Activated CD4-positive, alpha-beta T cell treated with anti-CD3 and anti-CD28 coated beads, Interleukin-2, Interleukin-4, amounts not matched to agents 100 ng/mL and 50 ng/mL, durations not matched to agents 16 hours and 8 hours (primary cell): ENCODE measurements at regions not wholly inside any gene's neighbourhood (a gene's known extent, or its start where the extent isn't known, plus 50 kb on each side); places are given as distances from the start of the nearest gene placed in this dataset.
"Not testable (repeated sequence)": the region's sequence is repeated elsewhere in the genome, so short reads cannot be mapped to it uniquely, and the experiment has no call there.

ENCODE experiments used
- DNase-seq: peaks from one replicate; pipeline ENCODE4 v3.0.0-alpha.2; 2020; ENCODE audit warnings: low spot score

- DNase-seq, result no peak
Observed at GRCh38 chr18:64407606-64408005, 258.7 kb upstream of the LINC00305 start.

GRCh38 chr18:64405161-64405560 lies 256.3 kb upstream of the LINC00305 start:
- no peak for DNase-seq

DNA sequence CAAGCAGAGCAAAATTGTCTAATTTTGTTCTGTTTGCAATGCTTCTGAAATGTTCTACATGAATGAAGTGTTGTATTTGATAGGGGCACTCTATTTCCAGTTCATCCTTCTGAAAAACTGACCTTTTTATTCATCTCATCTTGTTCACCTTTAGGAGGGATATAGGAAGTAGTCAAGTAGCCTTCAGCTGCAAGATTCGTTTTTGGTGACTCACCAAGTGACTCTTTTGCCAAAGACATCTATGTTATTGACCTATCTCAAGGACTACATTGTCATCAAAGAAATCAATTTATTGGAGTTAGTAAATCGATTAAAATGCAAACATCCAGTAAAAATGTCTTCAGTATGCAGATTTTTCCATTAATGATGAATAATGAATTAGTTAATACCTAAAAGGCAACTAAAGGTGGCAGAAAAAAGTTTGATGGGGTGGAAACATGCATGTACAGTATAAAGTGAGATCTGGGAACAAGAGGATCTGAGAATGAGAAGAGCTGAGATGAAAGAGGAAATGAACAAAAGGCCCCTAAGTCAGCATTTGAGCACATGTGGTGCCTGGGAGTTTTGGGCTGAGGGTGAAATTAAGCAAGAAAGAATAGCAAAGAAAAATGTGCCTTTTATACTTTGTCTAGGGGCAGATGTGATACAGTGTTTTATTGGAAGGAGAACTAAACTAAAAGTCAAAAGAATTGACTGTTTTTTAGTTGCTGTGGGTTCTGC lies 255.1 kb upstream of the LINC00305 start:
- DNase-seq, result no peak

GRCh38 chr18:64402636-64403035 lies 253.7 kb upstream of the LINC00305 start:
- DNase-seq, result no peak

GRCh38 chr18:64401268-64402060 lies 252.6 kb upstream of the LINC00305 start:
- DNase-seq, result no peak

DNA sequence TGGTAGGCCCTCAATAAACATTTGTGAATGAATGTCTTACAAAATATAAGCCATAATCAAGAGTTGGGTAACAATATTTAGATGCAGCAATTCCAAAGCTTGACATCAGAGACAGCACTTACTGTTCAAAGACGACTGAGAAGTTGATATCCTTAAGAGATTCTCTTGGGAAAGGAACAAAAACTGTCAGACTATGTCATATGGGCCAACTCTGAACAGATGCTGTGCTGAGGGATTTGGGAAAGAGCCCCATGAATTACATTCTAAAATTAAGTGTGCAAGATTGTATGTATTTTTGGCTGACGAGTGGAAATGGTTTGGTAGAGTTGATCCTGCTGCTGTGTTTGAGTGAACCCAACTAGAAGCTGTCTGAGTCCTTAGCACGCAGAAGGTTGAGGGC lies 250.7 kb upstream of the LINC00305 start:
- DNase-seq, result no peak

DNA sequence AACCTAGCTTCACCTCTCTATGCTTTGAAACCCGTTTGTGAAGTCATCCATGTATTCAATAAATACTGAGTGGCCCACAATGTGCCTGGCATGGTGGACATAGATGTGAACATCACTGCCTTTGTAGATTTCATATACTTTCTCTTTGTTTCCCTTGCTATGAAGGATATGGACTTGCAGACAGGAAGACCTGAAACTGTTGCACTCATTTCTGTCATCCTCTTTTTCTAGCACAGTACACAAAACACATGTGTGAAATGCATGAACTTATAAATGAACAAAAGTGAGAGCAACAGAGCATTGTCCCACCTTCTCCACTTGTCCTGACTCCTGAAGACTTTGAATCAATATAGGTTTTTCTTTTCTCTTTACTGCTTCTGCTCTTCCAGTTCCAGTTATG lies 249.4 kb upstream of the LINC00305 start:
- DNase-seq, result no peak

GRCh38 chr18:64392202-64392601 lies 243.3 kb upstream of the LINC00305 start:
- no peak for DNase-seq

DNA sequence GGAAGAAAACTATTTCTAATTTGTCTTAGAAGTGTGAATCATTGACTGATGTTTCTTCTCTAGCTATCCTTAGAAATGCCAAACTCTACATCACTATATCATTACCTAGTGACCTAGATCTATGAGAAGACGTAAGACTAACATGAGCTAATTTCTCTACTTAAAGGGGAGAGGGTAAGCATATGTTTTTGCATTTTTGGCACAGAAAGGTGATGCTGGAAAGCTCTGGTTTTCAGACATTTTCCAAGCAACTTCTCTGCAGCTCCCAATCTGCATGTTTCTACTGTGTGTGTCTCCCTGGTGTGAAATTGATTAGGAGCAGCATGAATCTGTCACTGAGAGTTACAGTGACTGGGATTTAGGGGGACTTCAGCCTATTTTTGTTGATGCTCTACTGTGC lies 235.2 kb upstream of the LINC00305 start:
- DNase-seq, result no peak

- no peak for DNase-seq
Observed at GRCh38 chr18:64380117-64380516, 231.2 kb upstream of the LINC00305 start.

GRCh38 chr18:64379662-64380061 lies 230.8 kb upstream of the LINC00305 start:
- no peak for DNase-seq

DNA sequence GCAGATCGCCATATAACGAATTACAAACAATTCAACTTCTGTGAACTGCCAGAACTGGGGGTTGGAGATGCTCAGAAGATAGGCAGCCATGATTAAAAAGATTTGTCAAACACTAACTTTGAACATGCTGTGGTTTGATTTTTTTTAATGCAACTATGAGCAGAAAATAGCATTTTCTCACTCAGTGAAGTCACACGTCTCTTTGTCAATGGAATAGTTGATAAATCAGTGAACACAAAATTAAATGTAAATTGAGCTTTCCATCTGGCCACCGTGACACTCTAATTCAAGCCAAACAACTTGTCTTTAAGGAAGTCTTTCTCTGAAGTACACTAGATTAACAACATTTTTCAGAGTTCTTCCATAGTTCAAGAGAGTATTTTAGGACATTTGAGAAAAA lies 228.6 kb upstream of the LINC00305 start:
- no peak for DNase-seq

GRCh38 chr18:64372850-64373249 lies 224.0 kb upstream of the LINC00305 start:
- no peak for DNase-seq

DNA sequence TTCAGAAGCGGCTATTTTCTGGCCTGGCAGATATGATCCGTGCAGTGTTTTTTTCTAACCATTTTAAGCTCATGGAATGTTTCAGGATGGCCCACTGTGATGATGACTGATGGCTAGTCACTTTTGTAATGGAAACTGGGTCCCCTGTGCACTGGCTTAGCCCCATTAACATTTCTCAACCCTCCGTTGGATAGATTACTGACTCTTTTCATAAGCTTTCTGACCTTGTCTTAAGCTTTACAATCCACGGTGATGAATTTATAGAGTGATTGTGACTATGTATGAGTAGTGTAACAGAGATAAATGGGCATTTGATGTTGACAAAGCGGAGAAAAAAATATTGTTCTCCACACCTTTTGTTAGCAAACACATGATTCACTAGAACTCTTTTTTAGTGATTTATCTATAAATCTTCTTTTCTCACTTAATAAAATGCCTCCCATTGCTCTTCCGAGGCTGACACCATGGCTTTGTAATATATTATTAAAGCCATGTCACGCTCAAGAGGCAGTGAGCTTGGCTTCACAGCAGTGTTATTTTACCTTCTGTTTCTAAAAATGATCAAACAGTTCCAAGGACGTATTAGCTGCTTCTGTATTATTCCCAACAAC lies 221.0 kb upstream of the LINC00305 start:
- not testable (repeated sequence) for DNase-seq

- DNase-seq, result peak; percentile 4
Observed at GRCh38 chr18:64365106-64365505, 216.2 kb upstream of the LINC00305 start.

DNA sequence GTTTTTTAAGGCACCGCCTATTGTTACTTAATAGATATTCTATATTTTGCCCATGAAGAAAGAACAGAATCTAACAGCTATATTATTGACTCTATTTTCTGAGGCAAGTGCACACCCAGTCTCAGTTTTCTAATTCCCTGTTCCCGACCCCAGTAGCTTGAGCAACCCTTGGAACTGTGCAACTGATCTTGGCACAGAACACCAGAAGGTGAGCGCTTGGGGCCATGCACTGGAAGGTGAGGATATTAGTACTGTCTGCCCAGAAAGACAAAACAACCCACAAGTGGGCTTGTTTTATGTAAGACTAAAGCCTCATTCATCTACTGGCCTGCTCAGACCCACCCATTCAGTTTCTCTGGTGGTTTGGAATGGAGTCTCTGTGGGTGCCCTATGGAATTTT lies 188.8 kb upstream of the LINC00305 start:
- DNase-seq, result no peak

DNA sequence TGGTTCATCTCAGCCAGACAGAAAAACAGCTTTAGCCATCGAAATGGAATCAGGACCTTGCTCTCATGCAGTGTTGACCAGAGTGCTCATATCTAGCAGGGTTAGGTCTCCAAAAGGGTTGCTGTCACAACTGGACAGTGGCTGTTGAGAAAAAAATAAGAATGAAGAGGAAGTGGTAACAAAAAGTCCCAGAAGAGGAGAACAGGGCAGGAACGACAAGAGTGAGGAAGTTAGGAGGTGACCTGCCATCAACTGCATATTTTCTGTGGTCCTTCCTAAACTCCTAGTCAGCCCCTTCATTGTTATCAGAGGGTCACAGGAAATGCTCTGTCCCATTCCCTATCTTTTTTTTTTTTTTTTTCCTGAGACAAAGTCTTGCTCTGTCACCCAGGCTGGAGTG lies 188.1 kb upstream of the LINC00305 start:
- DNase-seq, result no peak

- no peak for DNase-seq
Observed at GRCh38 chr18:64334748-64335147, 185.9 kb upstream of the LINC00305 start.

- no peak for DNase-seq
Observed at GRCh38 chr18:64333584-64333983, 184.7 kb upstream of the LINC00305 start.

DNA sequence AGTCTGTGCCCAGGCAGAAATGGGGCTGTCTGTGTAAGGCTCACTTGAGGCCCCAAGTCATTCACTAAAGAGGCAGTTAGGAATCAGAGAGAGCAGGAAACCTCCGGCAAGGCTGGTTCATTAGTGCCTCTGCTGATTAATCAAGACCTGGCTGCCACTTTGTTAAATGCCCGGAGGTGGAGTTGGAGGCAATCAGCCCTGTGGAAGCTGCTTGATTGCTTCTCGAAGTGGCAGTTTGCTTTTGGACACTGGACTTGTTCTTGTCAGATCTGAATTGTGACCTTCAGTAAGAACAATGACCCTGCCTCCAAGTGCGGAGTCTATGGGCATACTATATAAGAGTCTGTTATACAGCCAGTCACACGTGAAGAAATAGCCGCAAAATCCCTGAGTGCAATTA lies 183.9 kb upstream of the LINC00305 start:
- no peak for DNase-seq

DNA sequence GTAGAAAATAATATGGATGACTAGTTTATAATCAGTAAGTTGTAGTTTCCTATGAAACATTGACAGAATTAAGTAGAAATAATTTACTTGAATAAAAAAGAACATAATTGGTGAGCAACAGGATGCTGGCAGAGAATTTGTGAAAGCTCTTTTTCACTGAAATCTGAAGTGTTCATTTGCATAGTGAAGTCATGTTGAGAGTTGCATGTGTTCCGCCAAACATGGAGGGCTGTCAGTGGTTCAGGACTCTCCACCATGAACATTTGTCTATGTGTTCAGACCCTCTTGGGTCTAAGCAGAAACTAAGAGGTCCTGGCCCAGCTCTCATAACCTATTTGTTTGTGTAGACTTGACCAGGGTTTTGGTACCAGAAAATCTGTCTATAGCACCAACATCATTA lies 182.5 kb upstream of the LINC00305 start:
- no peak for DNase-seq

DNA sequence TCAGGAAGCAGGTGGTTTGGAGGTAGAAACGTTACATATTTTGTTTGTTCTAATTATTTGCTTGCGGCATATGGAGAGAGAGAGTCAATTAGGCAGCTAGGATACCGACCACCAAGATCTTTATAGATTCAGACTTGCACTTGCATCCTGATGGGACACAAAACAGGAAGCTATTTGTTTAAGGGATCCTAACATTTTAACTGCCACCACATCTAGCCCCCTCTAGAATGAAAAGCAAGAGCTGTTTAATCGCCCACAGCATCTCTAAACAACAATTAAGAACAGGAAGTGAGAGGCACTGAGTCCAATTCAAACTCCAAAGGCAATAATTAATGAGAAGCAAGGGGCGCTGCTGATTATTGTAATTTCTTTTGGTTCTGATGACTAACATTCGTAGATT lies 182.0 kb upstream of the LINC00305 start:
- no peak for DNase-seq

DNA sequence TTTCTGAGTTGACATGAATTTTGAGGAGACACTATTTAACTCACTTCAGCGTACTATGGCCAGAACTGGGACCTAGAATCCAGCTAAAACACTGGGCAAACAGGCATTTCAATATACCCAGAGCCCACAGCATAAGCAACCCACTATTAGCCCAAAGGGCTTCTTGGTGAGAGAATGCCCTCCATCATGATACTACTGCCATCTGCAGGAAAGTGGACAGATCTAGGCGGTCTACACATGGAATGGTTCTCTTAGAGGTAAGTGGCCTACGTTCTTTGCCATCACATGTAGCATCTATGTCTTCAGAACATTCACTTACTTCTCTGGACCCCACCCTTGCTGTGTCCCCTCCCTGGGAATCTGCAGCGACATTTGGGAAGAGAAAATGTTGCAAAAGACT lies 181.3 kb upstream of the LINC00305 start:
- no peak for DNase-seq
